HG03457 (cell line): ENCODE measurements at regions not wholly inside any gene's neighbourhood (a gene's known extent, or its start where the extent isn't known, plus 50 kb on each side); places are given as distances from the start of the nearest gene placed in this dataset.
A peak's percentile ranks its signal among the peaks of the same experiment; 100 is the strongest.

Experiments used
- ATAC-seq: cut with Tn5 transposase; IDR thresholded peaks from one replicate; pipeline ENCODE4 v1.9.1; 2021; ENCODE audit warnings: moderate number of reproducible peaks; ENCODE audit not compliant: unreplicated experiment

DNA sequence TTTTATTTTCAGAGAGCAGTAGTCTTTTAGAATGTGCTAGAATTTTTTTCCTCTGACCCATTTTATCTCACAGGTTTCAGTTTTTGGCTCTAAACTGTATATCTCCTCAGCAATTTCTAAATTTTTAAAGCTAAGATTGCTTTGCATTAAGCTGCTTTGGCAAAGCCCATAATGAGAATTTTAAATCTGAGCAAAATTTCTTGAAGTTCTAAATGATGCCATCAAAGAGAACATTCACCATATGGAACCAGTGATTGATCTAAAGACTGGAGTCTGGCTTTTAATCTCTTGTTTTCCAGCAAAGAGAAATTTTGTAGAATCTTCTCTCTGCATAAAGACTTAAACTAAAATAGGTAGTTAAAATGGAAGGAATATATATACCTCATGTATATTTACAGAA is 313.6 kb downstream of the TBC1D32 start:
- no peak for ATAC-seq

- no peak for ATAC-seq
Observed at GRCh38 chr6:121008553-121008952, 325.7 kb downstream of the TBC1D32 start.

- ATAC-seq = no peak
Observed at GRCh38 chr6:121006024-121006423, 328.3 kb downstream of the TBC1D32 start.

DNA sequence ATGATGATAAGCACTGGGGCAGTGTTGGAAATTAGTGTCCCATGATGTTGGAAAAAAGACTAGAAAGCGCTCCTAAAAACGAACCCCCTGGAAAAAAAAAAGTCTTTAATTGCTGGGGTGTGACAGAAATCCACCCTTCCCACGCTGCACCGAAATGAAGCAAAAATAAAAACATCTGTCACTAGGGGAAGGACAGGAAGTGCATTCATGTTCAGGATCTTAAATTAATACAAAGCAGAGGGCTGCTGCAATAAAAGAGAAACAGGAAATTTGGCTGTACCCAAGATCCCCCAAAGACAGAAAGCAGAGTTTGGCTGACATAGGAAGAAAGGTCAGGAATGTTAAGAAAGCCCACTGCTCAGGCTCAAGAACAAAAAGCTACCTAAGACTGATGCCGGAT is 333.9 kb downstream of the TBC1D32 start:
- ATAC-seq = no peak

- no peak for ATAC-seq
Observed at GRCh38 chr6:120996340-120996739, 337.9 kb downstream of the TBC1D32 start.

DNA sequence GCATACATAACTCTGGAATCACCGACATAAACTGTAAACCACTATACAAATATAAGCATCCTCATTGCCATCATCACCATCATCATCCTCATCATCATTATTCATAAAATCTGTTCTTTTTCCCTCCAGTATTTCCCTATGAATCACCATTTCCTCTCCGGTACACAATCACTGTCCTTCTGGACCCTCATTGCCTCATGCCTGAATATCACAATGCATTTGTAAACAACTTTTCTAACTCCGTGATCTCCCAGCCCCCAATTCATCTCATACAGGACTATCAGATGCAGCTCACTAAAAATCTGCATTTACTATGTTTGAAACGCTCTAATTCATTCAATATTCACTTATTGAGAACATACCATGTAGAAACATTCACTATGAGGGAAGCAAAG is 339.7 kb downstream of the TBC1D32 start:
- ATAC-seq = no peak

GRCh38 chr6:120993929-120994572 is 340.2 kb downstream of the TBC1D32 start:
- no peak for ATAC-seq

- ATAC-seq = no peak
Observed at GRCh38 chr6:120992257-120992656, 342.0 kb downstream of the TBC1D32 start.

DNA sequence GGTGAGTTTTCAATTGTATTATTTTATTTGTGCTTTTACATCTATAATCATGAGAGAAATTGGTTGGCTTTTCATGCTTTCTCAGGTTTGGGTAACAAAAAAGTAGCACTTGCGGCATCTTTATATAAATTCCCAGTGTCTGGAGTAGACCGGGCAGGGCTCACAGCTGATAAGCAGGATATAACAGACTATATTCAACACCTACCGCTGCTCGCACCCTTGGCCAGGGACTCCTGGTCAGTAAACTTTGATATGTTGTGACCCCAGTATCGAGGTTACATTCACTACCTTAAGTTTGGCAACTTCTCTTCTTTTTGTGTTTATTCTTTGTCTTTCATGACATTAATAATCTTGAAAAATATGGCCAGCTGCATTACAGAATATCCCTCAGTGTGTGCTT is 343.4 kb downstream of the TBC1D32 start:
- ATAC-seq = no peak

GRCh38 chr6:120981835-120982234 is 352.4 kb downstream of the TBC1D32 start:
- no peak for ATAC-seq

DNA sequence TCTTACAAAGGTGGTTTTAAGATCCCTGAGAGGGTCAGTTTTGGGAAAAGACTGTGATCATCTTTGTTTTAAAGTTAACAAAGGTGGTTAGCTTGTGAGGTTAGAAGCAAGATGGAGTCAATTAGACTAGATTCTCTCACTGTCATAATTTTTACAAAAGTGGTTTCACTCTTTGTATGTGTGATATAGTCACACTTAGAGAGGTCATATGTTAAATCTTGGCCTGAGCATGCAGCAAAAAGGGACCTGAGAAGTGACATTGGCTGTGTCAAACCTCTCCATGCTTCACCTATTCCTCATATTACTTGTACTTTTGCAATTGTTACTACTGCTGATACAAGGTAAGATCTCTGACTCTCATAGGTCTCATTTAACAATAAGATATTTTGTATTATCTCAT is 368.0 kb downstream of the TBC1D32 start:
- ATAC-seq = no peak

GRCh38 chr6:120965814-120966213 is 368.5 kb downstream of the TBC1D32 start:
- no peak for ATAC-seq

DNA sequence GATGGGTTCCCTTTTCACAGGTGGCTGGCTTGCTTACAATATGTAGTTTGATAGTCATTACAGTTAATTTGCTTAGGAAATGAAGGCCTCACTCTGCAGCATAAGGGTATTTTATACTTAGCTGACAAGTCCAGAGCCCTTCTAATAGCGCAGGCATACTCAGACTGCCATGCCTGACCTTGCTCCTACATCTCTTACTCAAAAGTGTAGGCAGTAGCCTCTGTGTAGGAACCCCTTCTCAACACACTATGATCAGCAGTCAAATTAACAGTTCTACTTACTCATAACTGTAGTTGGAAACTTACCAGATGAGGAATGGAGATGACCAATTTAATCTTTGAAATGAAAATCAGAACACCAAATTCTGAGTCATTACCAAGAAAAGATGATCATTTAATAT is 373.5 kb downstream of the TBC1D32 start:
- no peak for ATAC-seq

- ATAC-seq = no peak
Observed at GRCh38 chr6:120954111-120954510, 380.2 kb downstream of the TBC1D32 start.

- no peak for ATAC-seq
Observed at GRCh38 chr6:120951258-120951657, 383.0 kb downstream of the TBC1D32 start.

GRCh38 chr6:120947111-120947510 is 387.2 kb downstream of the TBC1D32 start:
- no peak for ATAC-seq

DNA sequence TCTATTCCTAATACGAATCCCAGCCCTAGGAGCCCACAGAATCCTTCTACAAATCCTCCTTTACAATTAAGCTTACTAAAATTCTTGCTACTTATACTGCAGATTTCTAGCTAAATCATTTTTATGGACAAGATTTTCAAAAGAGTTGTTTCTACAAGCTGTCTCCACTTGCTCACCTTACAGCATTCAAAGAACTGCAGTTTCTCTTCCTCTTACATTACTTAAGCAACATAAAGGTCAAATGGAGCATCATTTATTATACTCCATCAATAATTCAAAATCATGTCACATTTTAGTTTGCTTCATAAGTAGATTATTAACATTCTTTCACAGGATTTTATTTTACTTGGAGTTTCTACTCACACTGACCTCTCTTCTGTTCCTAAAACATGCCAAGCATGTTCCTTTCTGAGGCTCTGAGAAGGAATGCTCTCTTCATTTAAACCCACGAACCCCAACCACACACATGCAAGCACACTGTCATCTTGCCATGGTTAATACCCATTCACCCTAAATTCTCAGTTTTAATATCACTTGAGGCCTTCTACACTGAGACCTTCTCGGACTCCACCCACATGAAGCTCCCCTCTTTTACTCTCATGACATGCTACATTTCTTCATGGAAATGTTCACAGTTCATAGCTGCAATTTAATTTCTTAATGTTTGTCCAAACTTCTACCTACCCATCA is 388.2 kb downstream of the TBC1D32 start:
- ATAC-seq = peak; percentile 84

- ATAC-seq = peak; percentile 95
Observed at GRCh38 chr6:120938876-120939472, 395.3 kb downstream of the TBC1D32 start.

DNA sequence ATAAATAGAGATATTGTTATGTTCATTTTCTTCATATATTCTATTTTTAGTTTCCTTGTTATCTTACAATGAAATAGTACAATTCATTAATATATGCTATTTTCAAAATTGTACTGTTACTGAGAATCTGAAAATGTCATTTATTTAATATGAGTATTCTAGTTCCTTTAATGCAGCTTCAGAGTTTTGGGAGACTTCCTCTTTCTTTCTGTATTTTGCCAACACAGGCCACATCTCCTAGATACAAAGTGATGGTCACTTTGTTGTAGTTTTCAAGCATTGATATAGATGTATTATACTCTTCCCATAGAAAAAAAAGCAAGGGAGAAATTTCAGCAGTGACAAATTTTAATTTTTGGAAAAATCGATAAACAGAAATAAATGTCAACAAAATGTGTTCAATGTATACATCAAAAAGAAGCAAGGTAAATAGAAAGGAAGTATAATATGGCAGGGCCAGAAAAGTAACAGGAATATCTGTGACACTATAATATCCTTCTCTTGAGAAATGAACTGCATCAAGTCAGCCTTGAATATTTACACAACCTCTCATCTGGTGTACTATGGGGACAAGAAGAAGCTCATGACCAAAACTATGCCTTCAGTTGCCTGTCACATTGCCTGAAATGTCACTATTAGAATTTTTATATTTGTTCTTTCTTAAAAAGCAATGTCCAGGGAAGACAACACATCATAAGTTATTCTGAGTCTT is 396.0 kb downstream of the TBC1D32 start:
- ATAC-seq = peak; percentile 32

- peak; percentile 54 for ATAC-seq
Observed at GRCh38 chr6:120935908-120936307, 398.4 kb downstream of the TBC1D32 start.

DNA sequence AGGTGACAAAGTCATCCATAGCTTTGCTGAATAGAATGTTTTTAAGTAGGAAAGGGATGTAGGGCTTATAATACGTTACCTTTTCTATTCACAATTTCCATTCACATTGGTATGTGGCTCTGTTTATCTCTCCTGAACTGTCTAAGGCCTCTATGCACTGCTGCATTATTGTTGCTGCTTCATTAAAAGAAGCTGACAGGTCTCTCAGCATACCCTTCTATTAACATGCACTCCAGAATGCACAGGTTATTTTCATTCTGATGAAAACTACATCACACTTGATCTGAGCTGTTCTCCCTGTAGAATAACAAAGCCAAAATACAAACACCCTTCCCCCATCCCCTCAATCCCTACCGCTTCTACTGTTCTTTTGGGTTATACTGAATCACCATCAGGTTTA is 399.3 kb downstream of the TBC1D32 start:
- no peak for ATAC-seq
